GM21825 (cell line): ENCODE measurements at regions not wholly inside any gene's neighbourhood (a gene's known extent, or its start where the extent isn't known, plus 50 kb on each side); places are given as distances from the start of the nearest gene placed in this dataset.

ENCODE experiments used
- ATAC-seq: cut with Tn5 transposase; IDR thresholded peaks from one replicate; pipeline ENCODE4 v1.9.1; 2021; ENCODE audit warnings: mild to moderate bottlenecking, moderate library complexity; ENCODE audit not compliant: unreplicated experiment

DNA sequence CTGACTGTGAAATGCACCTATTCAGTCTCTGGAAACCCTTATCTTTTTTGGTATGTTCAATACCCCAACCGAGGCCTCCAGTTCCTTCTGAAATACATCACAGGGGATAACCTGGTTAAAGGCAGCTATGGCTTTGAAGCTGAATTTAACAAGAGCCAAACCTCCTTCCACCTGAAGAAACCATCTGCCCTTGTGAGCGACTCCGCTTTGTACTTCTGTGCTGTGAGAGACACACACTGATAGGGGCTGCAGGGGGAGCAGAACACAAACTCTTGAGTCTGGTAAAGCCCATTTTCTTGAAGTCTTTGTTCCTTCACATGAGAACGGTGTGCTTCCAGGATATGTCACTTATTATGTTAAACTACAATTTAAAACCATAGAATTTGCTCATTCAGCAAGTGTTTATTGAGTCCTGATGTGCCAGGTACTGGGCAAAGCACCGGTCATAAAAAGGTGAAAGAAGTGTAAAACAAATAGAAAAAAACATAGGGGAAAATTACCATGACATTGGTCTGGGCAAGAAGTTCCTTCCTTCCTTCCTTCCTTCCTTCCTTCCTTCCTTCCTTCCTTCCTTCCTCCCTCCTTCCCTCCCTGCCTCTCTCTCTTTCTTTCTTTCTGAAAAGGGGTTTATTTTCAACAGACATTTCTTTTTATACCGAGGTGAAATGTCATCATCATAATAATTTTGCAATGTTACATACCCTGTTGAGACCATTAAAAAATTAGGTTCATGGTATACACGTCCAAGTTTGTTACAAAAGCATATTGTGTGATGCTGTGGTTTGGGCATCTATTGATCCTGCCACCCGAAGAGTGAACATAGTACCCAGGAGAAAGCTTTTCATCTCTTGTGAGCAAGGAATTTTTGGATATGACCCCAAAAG, 50.7 kb upstream of the OR4E1 start:
- no peak for ATAC-seq

DNA sequence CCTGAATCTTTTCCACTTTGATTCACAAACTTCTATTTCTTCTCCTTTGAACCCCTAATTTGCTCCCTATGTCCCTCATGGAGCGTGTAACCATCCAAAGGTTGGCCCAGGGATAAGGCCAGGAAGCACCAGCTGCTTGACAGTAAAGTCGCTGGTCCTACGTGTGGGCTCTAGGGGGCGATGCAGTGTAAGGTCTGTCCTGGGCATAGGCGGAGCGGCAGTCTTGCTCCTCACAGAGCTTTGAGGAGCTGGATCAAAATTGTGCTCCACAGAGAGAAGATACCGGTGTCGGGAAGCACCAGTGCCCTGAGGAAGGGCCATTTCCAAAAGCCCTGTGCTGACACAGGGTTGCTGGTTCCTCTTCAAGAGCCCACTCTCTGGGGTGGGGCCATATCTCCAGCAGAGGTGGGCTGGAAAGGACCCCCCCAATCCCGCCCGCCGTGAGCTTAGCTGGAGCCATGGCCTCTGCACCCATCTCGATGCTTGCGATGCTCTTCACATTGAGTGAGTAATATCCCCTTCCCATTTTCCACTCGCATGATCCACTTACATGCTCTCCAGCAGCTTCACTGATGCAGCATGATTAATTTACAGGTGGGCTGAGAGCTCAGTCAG, 49.9 kb upstream of the OR4E1 start:
- no peak for ATAC-seq
